ENCODE measurements at regions not wholly inside any gene's neighbourhood (a gene's known extent, or its start where the extent isn't known, plus 50 kb on each side); places are given as distances from the start of the nearest gene placed in this dataset.

- POLR2A ChIA-PET, result interaction anchor here (0.7 kb wide), 1 partner anchor 198 kb away, joined by 3 read pairs; no protein-coding TSS in a partner anchor
- BruUV-seq (replicated peaks), result no TSS peak
Observed at GRCh38 chr13:37225414-37226070, 120.1 kb upstream of the CSNK1A1L start.

GRCh38 chr13:37216331-37216730 is 110.9 kb upstream of the CSNK1A1L start:
- H3K36me3 Mint-ChIP-seq (ENCODE audit: insufficient read depth, unreplicated experiment), result peaks cover under 1% of the 10 kb centered on the region
- no peak for DNase-seq (ENCODE audit: unreplicated experiment)
- no peak overlapping the region for H3K27ac Mint-ChIP-seq (ENCODE audit: low read depth, unreplicated experiment)
- no peaks in the 10 kb centered on the region for H3K4me1 Mint-ChIP-seq (ENCODE audit: insufficient read depth, unreplicated experiment)
- no peak overlapping the region for H3K4me3 Mint-ChIP-seq (ENCODE audit: unreplicated experiment)
- no peaks in the 10 kb centered on the region for H3K27me3 Mint-ChIP-seq (ENCODE audit: insufficient read depth, unreplicated experiment)
- POLR2A ChIA-PET, result no interaction called here
- BruUV-seq (replicated peaks), result no TSS peak
- CTCF ChIA-PET, result interaction anchor here (0.7 kb wide), 1 partner anchor 10 kb away, joined by 4 read pairs; no protein-coding TSS in a partner anchor
- peaks cover 4% of the 10 kb centered on the region for H3K9me3 Mint-ChIP-seq (ENCODE audit: unreplicated experiment)
- TF ChIP-seq, protein P1, sequence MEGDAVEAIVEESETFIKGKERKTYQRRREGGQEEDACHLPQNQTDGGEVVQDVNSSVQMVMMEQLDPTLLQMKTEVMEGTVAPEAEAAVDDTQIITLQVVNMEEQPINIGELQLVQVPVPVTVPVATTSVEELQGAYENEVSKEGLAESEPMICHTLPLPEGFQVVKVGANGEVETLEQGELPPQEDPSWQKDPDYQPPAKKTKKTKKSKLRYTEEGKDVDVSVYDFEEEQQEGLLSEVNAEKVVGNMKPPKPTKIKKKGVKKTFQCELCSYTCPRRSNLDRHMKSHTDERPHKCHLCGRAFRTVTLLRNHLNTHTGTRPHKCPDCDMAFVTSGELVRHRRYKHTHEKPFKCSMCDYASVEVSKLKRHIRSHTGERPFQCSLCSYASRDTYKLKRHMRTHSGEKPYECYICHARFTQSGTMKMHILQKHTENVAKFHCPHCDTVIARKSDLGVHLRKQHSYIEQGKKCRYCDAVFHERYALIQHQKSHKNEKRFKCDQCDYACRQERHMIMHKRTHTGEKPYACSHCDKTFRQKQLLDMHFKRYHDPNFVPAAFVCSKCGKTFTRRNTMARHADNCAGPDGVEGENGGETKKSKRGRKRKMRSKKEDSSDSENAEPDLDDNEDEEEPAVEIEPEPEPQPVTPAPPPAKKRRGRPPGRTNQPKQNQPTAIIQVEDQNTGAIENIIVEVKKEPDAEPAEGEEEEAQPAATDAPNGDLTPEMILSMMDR (IDR thresholded peaks at IDR 0.05; ENCODE audit: unreplicated experiment), result no peak
- intact Hi-C loops (cut with micrococcal nuclease), result no loop called here

More at GRCh38 chr13:37225414-37226070, 120.1 kb upstream of the CSNK1A1L start:
- TF ChIP-seq, protein P1 (IDR thresholded peaks at IDR 0.05; ENCODE audit: unreplicated experiment), result no peak
- Mint-ChIP-seq H3K4me3 (ENCODE audit: unreplicated experiment) (no peak overlapping the region), H3K4me1 (ENCODE audit: insufficient read depth, unreplicated experiment) (peaks cover 16% of the 10 kb centered on the region), H3K27me3 (ENCODE audit: insufficient read depth, unreplicated experiment) (no peaks in the 10 kb centered on the region), H3K9me3 (ENCODE audit: unreplicated experiment) (peaks cover 9% of the 10 kb centered on the region), H3K36me3 (ENCODE audit: insufficient read depth, unreplicated experiment) (peaks cover 4% of the 10 kb centered on the region), H3K27ac (ENCODE audit: low read depth, unreplicated experiment) (peak overlapping the region; percentile 31)
- intact Hi-C loops (cut with micrococcal nuclease), result no loop called here
- CTCF ChIA-PET, result interaction anchor here (0.7 kb wide), 1 partner anchor 114 kb away, joined by 3 read pairs; no protein-coding TSS in a partner anchor
- DNase-seq (ENCODE audit: unreplicated experiment), result no peak

DNA sequence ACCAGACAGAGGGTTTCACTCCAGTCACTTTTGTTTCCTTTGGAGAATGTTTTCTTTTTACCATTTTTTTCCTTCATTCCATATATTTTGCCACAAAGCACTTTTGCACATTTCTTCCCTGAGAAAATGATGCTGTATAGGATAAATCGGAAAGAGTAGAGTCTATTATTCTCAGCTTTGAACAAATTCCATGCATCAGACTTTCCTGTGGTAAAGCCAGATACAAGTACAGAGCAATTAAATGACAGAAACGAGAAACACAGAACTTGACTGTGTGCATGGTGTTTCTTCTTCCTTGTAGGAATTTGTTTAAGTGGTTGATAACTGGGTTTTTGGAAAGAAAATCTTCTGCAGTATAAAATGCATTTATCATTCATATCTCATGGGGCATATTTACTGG is 107.4 kb upstream of the CSNK1A1L start:
- TF ChIP-seq, protein P1 (IDR thresholded peaks at IDR 0.05; ENCODE audit: unreplicated experiment), result no peak
- H3K27me3 Mint-ChIP-seq (ENCODE audit: insufficient read depth, unreplicated experiment), result no peaks in the 10 kb centered on the region
- H3K27ac Mint-ChIP-seq (ENCODE audit: low read depth, unreplicated experiment), result no peak overlapping the region
- ChIA-PET POLR2A (no interaction called here), CTCF (no interaction called here)
- peaks cover 10% of the 10 kb centered on the region for H3K4me1 Mint-ChIP-seq (ENCODE audit: insufficient read depth, unreplicated experiment)
- H3K4me3 Mint-ChIP-seq (ENCODE audit: unreplicated experiment), result no peak overlapping the region
- intact Hi-C loops (cut with micrococcal nuclease), result no loop called here
- H3K36me3 Mint-ChIP-seq (ENCODE audit: insufficient read depth, unreplicated experiment), result peaks cover 4% of the 10 kb centered on the region
- no TSS peak for BruUV-seq (replicated peaks)
- DNase-seq (ENCODE audit: unreplicated experiment), result no peak
- peaks cover 2% of the 10 kb centered on the region for H3K9me3 Mint-ChIP-seq (ENCODE audit: unreplicated experiment)

GRCh38 chr13:37211487-37211886 is 106.0 kb upstream of the CSNK1A1L start:
- intact Hi-C loops (cut with micrococcal nuclease), result no loop called here

More at GRCh38 chr13:37211487-37211886, 106.0 kb upstream of the CSNK1A1L start:
- Mint-ChIP-seq H3K27ac (ENCODE audit: low read depth, unreplicated experiment) (no peak overlapping the region), H3K4me1 (ENCODE audit: insufficient read depth, unreplicated experiment) (peaks cover 10% of the 10 kb centered on the region), H3K9me3 (ENCODE audit: unreplicated experiment) (no peaks in the 10 kb centered on the region), H3K27me3 (ENCODE audit: insufficient read depth, unreplicated experiment) (no peaks in the 10 kb centered on the region), H3K36me3 (ENCODE audit: insufficient read depth, unreplicated experiment) (peaks cover 4% of the 10 kb centered on the region), H3K4me3 (ENCODE audit: unreplicated experiment) (no peak overlapping the region)
- no peak for DNase-seq (ENCODE audit: unreplicated experiment)
- POLR2A ChIA-PET, result interaction anchor here (0.7 kb wide), 1 partner anchor 104 kb away, joined by 3 read pairs; no protein-coding TSS in a partner anchor
- no TSS peak for BruUV-seq (replicated peaks)
- CTCF ChIA-PET, result no interaction called here
- TF ChIP-seq, protein P1 (IDR thresholded peaks at IDR 0.05; ENCODE audit: unreplicated experiment), result no peak

Data from MCF 10A (cell line).